HUDEP-2 (cell line): ENCODE measurements at regions not wholly inside any gene's neighbourhood (a gene's known extent, or its start where the extent isn't known, plus 50 kb on each side); places are given as distances from the start of the nearest gene placed in this dataset.
A peak's percentile ranks its signal among the peaks of the same experiment; 100 is the strongest.
"Not testable (repeated sequence)": the region's sequence is repeated elsewhere in the genome, so short reads cannot be mapped to it uniquely, and the experiment has no call there.

ENCODE experiments used
- DNase-seq, 76 experiments: peaks; one replicate each; lab custom pipeline; 2025; ENCODE audit not compliant: unreplicated experiment in 76 of 76; lab: John Stamatoyannopoulos, UW

- no peak for DNase-seq
These were observed 85.4 kb upstream of the RALY start for GRCh38 chr20:33908336-33908735.

- no peak for DNase-seq
These were observed 84.8 kb upstream of the RALY start for GRCh38 chr20:33908868-33909267.

GRCh38 chr20:33909331-33909921 is 84.3 kb upstream of the RALY start:
- peak in 2 of 76 experiments; percentile 3 to 22 for DNase-seq

- no peak for DNase-seq
These were observed 83.7 kb upstream of the RALY start for GRCh38 chr20:33910056-33910455.

- DNase-seq, result no peak
These were observed 83.0 kb upstream of the RALY start for GRCh38 chr20:33910529-33911327.

- no peak for DNase-seq
These were observed 78.8 kb upstream of the RALY start for GRCh38 chr20:33914919-33915318.

- DNase-seq, result peak in 43 of 76 experiments; percentile 4 to 61 (median 23)
These were observed 77.9 kb upstream of the RALY start for GRCh38 chr20:33915726-33916331.

GRCh38 chr20:33916768-33917167 is 76.9 kb upstream of the RALY start:
- DNase-seq, result no peak

GRCh38 chr20:33917831-33918525 is 75.7 kb upstream of the RALY start:
- DNase-seq, result no peak

- DNase-seq, result no peak
These were observed 75.0 kb upstream of the RALY start for GRCh38 chr20:33918662-33919061.

GRCh38 chr20:33919653-33920052 is 74.1 kb upstream of the RALY start:
- no peak for DNase-seq

- no peak for DNase-seq
These were observed 71.5 kb upstream of the RALY start for GRCh38 chr20:33922224-33922623.

GRCh38 chr20:33923740-33924139 is 70.0 kb upstream of the RALY start:
- no peak for DNase-seq

GRCh38 chr20:33925867-33926266 is 67.8 kb upstream of the RALY start:
- DNase-seq, result no peak

GRCh38 chr20:33926425-33926824 is 67.3 kb upstream of the RALY start:
- no peak for DNase-seq

GRCh38 chr20:33927724-33928123 is 66.0 kb upstream of the RALY start:
- no peak for DNase-seq

- no peak for DNase-seq
These were observed 63.8 kb upstream of the RALY start for GRCh38 chr20:33929917-33930316.

GRCh38 chr20:33933469-33933909 is 60.2 kb upstream of the RALY start:
- DNase-seq, result peak in 72 of 76 experiments; percentile 4 to 80 (median 54)

- no peak for DNase-seq
These were observed 57.1 kb upstream of the RALY start for GRCh38 chr20:33936656-33937055.

- DNase-seq, result not testable (repeated sequence)
These were observed 54.7 kb upstream of the RALY start for GRCh38 chr20:33939031-33939430.

- DNase-seq, result no peak
These were observed 53.0 kb upstream of the RALY start for GRCh38 chr20:33940666-33941065.
